Stimulated activated naive CD8-positive, alpha-beta T cell treated with anti-CD3 and anti-CD28 coated beads, Interleukin-15, amount 100 ng/mL, for 72 hours (primary cell): ENCODE measurements at regions not wholly inside any gene's neighbourhood (a gene's known extent, or its start where the extent isn't known, plus 50 kb on each side); places are given as distances from the start of the nearest gene placed in this dataset.

Source experiments
- ATAC-seq: fragments of 150-1000 bp; cut with Tn5 transposase; 2 replicates; pipeline ENCODE4 v1.10.0; 2021; ENCODE audit warnings: mild to moderate bottlenecking, moderate library complexity
- DNase-seq, 2 donors: peaks; one replicate each; pipeline ENCODE4 v3.0.0; 2021 to 2022
- H3K27ac Mint-ChIP-seq, 2 donors: one replicate each; pipeline ENCODE4 v1.8.0; 2022; ENCODE audit warnings: mild to moderate bottlenecking in 2 of 2, mixed read lengths in 2 of 2, moderate library complexity in 2 of 2
- H3K27me3 Mint-ChIP-seq: one replicate; pipeline ENCODE4 v1.8.0; 2022; ENCODE audit warnings: mixed read lengths
- H3K4me1 Mint-ChIP-seq: one replicate; pipeline ENCODE4 v1.8.0; 2022; ENCODE audit warnings: mild to moderate bottlenecking, mixed read lengths
- H3K4me3 Mint-ChIP-seq, 2 donors: one replicate each; pipeline ENCODE4 v1.8.0; 2022; ENCODE audit warnings: mild to moderate bottlenecking in 2 of 2, mixed read lengths in 2 of 2, moderate library complexity in 1 of 2
- H3K9me3 Mint-ChIP-seq, 2 donors: one replicate each; pipeline ENCODE4 v1.8.0; 2022; ENCODE audit warnings: mixed read lengths in 2 of 2

DNA sequence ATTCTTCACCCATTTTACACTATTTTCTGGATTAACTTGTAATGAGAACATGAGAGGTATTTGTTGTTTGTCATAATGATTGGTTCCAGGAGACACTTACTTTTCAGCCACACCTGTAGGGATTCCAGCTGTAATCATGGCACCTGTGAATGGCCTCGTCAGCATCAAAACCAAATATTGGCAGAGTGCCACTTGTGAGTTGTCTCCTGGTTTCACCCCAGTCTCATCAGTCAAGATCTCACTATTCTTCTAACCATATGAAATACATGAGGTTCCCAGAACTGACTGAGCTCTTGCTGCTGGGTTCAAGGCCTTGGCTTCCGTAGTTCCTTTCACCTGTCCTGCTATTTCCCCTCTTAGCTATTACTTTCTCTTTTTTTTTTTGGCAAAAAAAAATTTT is 246.6 kb upstream of the ADGRL2 start:
- ATAC-seq (no peak), DNase-seq (no peak)
- Mint-ChIP-seq H3K4me3 (no peak overlapping the region), H3K9me3 (no peaks in the 10 kb centered on the region), H3K27ac (no peak overlapping the region), H3K4me1 (no peaks in the 10 kb centered on the region), H3K27me3 (no peaks in the 10 kb centered on the region)

DNA sequence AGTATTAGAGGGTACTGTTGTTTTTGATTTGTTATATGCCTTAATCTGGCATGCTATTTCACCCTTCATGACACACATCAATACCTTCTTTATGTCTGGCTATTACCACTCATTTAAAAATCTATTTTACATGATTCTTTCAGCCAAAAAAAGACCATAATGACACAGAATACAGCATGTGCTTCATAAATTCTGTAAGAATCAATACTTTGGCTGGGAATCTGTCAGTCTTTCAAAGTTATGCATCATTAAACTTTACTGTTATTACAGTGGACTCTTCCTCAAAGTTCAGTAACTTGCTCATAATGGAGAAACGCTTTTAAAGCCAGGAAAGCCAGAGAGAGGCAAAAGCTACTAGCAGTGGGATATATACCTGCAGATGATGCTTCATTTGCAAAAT is 247.2 kb upstream of the ADGRL2 start:
- Mint-ChIP-seq H3K9me3 (no peaks in the 10 kb centered on the region), H3K4me3 (no peak overlapping the region), H3K27me3 (no peaks in the 10 kb centered on the region), H3K4me1 (no peaks in the 10 kb centered on the region), H3K27ac (no peak overlapping the region)
- DNase-seq (no peak), ATAC-seq (no peak)

DNA sequence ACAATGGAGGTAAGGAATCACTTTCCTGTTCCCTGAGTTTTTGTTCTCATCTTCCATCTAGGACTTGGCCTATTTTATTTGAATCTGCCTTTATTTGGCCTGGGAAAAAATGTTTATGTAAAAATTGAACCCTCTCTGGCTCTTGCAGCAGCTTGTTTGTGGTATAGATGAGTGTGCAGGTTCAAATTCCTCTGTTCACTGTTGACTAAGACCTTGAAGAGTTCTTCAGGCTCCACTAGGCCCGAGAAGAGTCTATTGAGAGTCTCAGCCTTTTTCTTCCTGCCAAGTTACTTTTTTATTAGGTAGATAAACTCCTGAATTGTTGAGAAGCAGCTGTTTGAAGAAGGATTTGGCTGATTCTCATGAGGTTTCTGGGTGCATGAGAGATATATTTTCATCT is 248.8 kb upstream of the ADGRL2 start:
- H3K4me1 Mint-ChIP-seq, result no peaks in the 10 kb centered on the region
- DNase-seq (no peak), ATAC-seq (no peak)
- no peaks in the 10 kb centered on the region for H3K27me3 Mint-ChIP-seq
- no peak overlapping the region for H3K4me3 Mint-ChIP-seq
- H3K27ac Mint-ChIP-seq, result no peak overlapping the region
- no peaks in the 10 kb centered on the region for H3K9me3 Mint-ChIP-seq

DNA sequence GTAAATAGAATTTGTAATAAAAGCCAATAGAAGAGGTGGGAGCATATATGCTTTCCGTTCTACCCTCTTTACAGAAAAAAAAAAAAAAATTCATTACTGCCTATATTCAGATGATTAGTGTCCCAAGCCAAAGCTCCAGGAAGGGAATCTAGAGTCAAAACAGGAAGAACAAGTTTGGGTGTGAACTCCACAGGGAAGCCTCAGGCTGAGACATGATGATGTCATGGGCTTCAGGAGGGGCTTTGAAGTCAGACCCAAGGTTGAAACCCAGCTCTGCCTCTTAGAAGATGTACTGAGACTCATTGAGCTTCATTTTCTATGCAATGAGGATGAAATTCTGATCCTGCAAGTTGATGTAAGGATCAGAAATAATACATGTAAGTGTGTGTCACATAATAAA is 250.0 kb upstream of the ADGRL2 start:
- no peaks in the 10 kb centered on the region for H3K9me3 Mint-ChIP-seq
- DNase-seq (no peak), ATAC-seq (no peak)
- H3K27me3 Mint-ChIP-seq, result no peaks in the 10 kb centered on the region
- H3K27ac Mint-ChIP-seq, result no peak overlapping the region
- H3K4me1 Mint-ChIP-seq, result no peaks in the 10 kb centered on the region
- H3K4me3 Mint-ChIP-seq, result no peak overlapping the region

DNA sequence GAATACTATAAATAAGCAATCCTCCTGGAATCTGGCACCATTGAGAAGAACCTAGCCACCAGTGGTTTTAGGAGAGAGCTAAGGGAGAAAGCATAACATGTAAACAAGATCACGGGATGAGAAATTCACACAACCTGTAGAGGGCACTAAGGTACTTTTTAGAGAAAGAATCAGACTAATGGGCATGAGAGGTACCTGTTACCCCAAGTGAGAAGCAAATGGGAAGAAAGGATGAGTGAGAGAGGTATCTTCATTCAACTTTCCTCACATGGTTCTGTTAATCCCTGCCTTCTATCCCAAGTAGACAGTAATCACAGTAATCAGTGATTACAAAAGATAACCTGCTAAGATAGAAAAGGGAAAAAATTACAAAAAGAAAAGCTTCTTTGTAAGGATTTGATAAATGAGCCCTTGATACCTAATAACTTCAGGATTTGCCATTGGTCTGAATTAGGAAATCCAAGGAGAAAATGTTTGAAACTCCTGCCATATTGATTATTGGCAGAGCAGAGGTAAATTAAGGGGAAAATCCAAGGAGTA is 251.1 kb upstream of the ADGRL2 start:
- H3K9me3 Mint-ChIP-seq, result no peaks in the 10 kb centered on the region
- ATAC-seq, result no peak
- no peaks in the 10 kb centered on the region for H3K4me1 Mint-ChIP-seq
- no peak for DNase-seq
- no peak overlapping the region for H3K4me3 Mint-ChIP-seq
- no peak overlapping the region for H3K27ac Mint-ChIP-seq
- H3K27me3 Mint-ChIP-seq, result no peaks in the 10 kb centered on the region

DNA sequence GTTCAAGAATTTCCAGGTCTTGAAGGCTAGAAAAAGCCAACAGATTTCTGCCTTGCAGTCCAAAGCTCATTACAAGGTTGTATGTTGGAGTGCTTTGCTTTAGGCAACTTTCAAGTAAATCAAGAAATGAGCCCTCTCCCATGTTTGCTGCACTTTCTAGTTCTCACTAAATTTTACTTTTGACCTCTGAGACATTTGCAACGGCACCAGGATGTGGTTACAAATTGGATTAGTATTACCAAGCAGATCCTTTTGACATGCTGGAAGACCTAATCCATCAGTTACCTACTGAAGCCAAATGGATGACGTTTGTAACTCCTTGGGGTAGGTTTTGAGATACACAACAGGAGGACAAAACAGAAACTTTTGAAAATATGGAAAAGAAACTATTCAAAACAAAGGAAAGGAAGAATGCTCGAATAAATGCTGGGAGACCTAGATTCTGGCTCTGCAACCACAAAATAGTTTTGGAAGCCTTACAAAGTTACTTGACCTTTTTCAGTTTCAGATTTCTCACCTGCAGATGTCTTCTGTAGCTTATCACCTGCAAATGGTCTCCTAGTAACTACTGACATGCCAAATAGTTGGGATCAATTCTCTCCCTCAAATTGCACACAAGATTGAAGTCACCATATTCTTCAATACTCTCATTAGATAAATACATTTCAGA is 251.7 kb upstream of the ADGRL2 start:
- ATAC-seq (no peak), DNase-seq (no peak)
- H3K27ac Mint-ChIP-seq, result no peak overlapping the region
- no peaks in the 10 kb centered on the region for H3K9me3 Mint-ChIP-seq
- no peak overlapping the region for H3K4me3 Mint-ChIP-seq
- H3K27me3 Mint-ChIP-seq, result no peaks in the 10 kb centered on the region
- no peaks in the 10 kb centered on the region for H3K4me1 Mint-ChIP-seq

DNA sequence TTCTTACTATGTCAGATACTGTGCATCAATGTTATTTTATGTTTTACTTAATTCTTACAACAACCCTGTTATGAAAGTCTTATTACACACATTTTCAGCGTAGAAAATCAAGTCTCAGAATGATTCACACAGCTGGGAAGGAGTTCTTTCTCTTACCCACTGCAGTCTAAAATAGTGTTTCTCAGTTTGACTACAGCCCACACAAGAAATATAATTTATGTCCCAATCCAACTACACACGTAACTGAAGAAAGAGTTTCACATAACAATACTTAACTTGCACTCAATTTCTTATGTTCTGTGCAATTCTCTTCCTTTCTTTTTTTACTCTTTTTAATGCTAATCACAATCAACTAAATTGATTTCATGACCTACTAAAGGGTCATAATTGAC is 252.8 kb upstream of the ADGRL2 start:
- Mint-ChIP-seq H3K27ac (no peak overlapping the region), H3K27me3 (no peaks in the 10 kb centered on the region), H3K4me3 (no peak overlapping the region), H3K9me3 (no peaks in the 10 kb centered on the region), H3K4me1 (no peaks in the 10 kb centered on the region)
- DNase-seq (no peak), ATAC-seq (no peak)

DNA sequence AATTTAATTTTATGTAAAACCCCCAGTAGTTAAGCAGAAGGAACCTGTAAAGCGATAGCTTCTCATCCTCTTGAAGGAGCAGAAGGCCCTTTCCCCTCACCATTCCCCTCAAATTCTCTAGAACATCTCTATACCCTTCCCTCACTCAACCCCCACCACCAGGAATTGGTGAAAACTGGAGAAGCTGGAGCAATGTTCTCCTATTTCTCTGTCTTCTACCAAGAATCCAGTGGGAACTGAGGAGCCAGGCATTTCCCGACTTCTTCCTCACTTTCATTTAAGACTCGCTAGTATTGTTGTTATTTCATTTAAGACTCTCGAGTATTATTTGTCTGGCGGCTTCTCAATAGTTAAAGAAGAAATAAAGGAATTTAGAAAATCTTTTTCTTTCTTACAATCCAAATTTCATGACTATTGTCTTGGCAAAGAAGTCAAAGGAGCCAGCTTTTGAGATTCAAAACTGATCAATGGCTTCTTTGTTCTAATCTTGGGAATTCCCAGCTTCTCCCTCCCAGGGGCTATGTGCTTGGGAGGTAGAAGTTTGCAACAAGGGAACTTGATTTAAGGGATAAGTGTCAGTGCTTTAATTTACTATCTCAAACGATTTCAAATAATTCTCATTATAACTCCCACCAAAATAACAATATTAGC is 253.3 kb upstream of the ADGRL2 start:
- H3K4me3 Mint-ChIP-seq, result no peak overlapping the region
- ATAC-seq, result no peak
- no peak overlapping the region for H3K27ac Mint-ChIP-seq
- H3K9me3 Mint-ChIP-seq, result no peaks in the 10 kb centered on the region
- no peaks in the 10 kb centered on the region for H3K4me1 Mint-ChIP-seq
- H3K27me3 Mint-ChIP-seq, result no peaks in the 10 kb centered on the region
- no peak for DNase-seq

DNA sequence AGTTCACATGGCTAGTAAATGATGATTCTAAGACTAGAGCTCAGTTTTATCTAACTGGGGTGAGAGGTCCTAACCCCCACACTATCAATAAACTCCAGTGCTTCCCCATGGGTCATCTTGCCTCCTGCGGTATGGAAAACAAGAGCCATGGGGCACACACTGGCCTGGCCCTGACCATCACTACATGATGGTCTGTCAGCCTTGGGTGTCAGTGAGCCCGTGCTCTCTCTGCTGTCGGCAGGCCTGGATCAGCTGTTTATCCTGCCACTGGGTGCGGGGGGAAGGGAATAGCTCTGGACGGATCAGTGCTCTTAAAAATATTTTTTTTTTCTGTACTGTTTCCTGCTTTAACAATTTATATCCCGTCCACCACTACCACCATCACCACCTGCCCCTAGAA is 255.0 kb upstream of the ADGRL2 start:
- ATAC-seq (no peak), DNase-seq (no peak)
- Mint-ChIP-seq H3K27me3 (no peaks in the 10 kb centered on the region), H3K4me1 (no peaks in the 10 kb centered on the region), H3K9me3 (no peaks in the 10 kb centered on the region), H3K27ac (no peak overlapping the region), H3K4me3 (no peak overlapping the region)

DNA sequence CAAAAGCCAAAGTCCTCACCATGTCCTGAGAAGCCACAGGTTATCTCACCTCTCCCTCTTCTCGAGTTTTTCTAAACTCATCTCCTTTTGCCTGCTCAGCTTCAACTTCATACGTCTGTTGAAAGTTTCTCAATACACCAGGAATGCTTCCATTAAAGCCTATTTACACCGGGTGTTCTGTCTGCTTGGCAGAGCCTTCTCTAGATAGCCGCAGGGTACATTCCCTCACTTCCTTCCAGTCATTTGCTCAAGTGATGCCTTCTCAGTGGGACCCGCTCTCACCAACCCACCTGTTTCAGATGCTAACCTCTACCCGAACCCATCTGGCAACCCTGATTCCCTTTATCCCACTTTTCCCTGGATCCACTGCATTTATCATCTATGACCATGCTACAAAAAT is 257.0 kb upstream of the ADGRL2 start:
- no peaks in the 10 kb centered on the region for H3K27me3 Mint-ChIP-seq

DNA sequence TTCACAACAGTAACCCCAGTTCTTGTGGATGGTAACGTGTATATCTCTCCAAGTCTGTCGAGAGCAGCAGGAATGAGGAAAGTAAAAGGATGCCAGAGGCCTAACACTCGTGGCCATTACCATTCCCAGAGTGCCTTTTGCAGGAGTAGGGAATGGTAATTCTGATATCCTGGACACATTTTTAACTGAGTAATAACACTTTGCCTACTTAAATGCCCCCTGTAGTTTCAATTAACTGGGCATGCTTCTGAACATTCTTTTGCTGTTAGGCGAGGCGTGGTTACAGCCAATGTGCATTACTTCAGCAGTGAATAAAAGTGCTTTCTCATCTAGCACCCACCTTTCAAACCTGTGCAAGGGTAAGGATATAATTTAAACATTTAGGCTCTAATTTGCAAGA is 258.5 kb upstream of the ADGRL2 start:
- H3K27me3 Mint-ChIP-seq, result no peaks in the 10 kb centered on the region
- no peak for DNase-seq
- no peaks in the 10 kb centered on the region for H3K9me3 Mint-ChIP-seq
- no peak overlapping the region for H3K27ac Mint-ChIP-seq
- H3K4me1 Mint-ChIP-seq, result no peaks in the 10 kb centered on the region
- H3K4me3 Mint-ChIP-seq, result no peak overlapping the region
- no peak for ATAC-seq

More for the DNA sequence above, 257.0 kb upstream of the ADGRL2 start:
- Mint-ChIP-seq H3K27ac (no peak overlapping the region), H3K9me3 (no peaks in the 10 kb centered on the region), H3K4me1 (no peaks in the 10 kb centered on the region), H3K4me3 (no peak overlapping the region)
- ATAC-seq (no peak), DNase-seq (no peak)

DNA sequence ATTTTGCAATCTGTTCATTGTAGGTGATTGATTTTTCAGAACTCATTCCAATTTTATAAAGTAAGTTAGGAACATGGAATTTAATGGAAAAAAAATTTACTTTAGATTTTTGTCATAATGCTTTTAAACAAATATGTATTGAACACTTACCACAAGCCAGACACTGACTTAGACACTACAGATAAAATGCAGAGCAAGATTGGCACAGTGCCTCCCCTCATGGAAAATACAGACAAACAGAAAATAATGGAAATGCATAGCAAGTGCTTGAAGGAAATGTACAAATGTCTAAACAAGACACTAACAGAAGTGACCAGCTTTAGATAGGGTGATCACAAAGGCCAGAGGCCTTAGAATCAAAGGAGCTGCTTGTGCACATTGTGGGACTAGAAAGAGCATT is 260.5 kb upstream of the ADGRL2 start:
- ATAC-seq (no peak), DNase-seq (no peak)
- no peaks in the 10 kb centered on the region for H3K4me1 Mint-ChIP-seq
- H3K27me3 Mint-ChIP-seq, result no peaks in the 10 kb centered on the region
- H3K4me3 Mint-ChIP-seq, result no peak overlapping the region
- no peak overlapping the region for H3K27ac Mint-ChIP-seq
- no peaks in the 10 kb centered on the region for H3K9me3 Mint-ChIP-seq

DNA sequence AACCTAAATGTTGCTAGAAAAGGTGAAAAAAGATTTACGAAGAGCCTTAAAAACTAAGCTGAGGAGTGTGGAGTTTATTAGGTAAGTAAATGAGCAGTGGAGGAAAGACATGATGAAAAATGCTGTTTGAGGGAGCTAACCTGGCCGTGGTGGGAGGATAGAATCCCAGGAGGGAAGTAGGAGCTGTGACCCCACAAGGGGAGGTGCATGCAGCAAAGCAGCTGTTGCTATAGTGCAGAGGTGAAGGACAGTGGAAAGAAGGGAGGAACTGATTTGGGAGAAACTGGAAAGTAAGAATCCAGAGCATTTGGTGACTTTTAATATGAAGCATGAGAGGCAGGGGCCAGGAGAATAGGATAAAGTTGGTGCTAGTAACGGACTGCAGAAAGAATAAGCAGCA is 271.7 kb upstream of the ADGRL2 start:
- no peak overlapping the region for H3K27ac Mint-ChIP-seq
- ATAC-seq (no peak), DNase-seq (no peak)
- H3K4me1 Mint-ChIP-seq, result no peaks in the 10 kb centered on the region
- H3K9me3 Mint-ChIP-seq, result no peaks in the 10 kb centered on the region
- no peak overlapping the region for H3K4me3 Mint-ChIP-seq
- no peaks in the 10 kb centered on the region for H3K27me3 Mint-ChIP-seq

DNA sequence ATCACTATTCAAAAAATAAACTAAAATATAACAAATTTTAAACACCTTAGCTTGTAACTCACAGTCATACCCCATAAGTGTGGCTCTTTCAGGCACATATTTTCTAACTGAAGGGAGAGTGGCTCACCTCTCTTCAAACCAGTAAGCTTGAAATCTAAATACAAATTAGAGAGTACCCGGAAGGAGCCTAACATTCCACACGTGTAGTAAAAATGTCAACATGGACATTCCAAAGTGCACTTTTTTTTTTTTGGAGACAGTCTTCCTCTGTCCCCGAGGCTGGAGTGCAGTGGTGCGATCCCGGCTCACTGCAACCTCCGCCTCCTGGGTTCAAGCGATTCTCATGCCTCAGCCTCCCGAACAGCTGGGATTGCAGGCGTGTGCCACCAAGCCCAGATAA is 275.6 kb upstream of the ADGRL2 start:
- Mint-ChIP-seq H3K9me3 (no peaks in the 10 kb centered on the region), H3K27me3 (no peaks in the 10 kb centered on the region), H3K4me1 (no peaks in the 10 kb centered on the region), H3K27ac (no peak overlapping the region), H3K4me3 (no peak overlapping the region)
- ATAC-seq (no peak), DNase-seq (no peak)

DNA sequence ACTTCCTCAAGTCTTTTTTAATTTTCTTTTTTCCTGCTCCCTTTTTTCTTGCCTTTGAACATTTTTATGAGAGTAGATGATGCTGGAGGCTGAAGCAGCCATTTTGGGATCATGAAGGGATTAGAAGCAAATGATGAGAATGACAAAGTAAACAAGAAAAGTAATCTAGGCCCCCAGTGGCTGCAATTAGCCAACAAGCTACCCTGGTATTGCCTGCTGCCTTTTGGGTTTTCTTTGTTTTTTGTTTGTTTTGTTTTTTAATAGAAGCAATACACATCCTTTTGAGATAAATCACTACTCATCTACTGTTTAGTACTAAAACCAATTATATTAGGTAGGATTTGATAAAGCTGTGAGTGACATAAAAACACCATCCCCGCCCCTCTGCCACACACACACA is 280.7 kb upstream of the ADGRL2 start:
- no peak overlapping the region for H3K27ac Mint-ChIP-seq
- ATAC-seq (no peak), DNase-seq (no peak)
- no peaks in the 10 kb centered on the region for H3K4me1 Mint-ChIP-seq
- no peak overlapping the region for H3K4me3 Mint-ChIP-seq
- no peaks in the 10 kb centered on the region for H3K9me3 Mint-ChIP-seq
- H3K27me3 Mint-ChIP-seq, result no peaks in the 10 kb centered on the region

DNA sequence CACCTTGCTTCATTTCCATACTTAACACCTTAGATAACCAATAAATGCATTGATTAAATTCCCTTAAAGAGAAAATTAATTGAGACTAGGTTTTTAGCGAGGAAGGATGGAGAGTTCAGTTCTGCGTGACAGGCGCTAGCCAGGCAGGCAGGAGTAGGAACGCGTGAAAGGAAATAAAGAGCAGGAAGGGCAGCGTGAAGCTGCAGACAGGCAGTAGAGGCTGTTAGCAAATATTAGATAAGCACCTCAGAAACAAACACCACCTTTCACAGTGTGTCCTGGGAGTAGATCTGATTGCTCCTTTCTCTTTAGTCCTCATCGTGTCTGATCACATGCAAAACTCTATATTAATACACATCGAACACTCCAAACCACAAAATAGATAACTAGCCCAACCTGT is 282.7 kb upstream of the ADGRL2 start:
- no peak for ATAC-seq
- Mint-ChIP-seq H3K27ac (no peak overlapping the region), H3K27me3 (no peaks in the 10 kb centered on the region), H3K9me3 (no peaks in the 10 kb centered on the region), H3K4me1 (no peaks in the 10 kb centered on the region), H3K4me3 (no peak overlapping the region)
- no peak for DNase-seq
